C4-2B (cell line): ENCODE measurements at regions not wholly inside any gene's neighbourhood (a gene's known extent, or its start where the extent isn't known, plus 50 kb on each side); places are given as distances from the start of the nearest gene placed in this dataset.

Experiments
- H3K27ac ChIP-seq: fragments of 450-650 bp; 2 replicates; pipeline ENCODE4 v1.5.1; 2017
- CTCF ChIP-seq: fragments of 450-650 bp; conservative IDR thresholded peaks from 2 replicates; pipeline ENCODE4 v1.5.1; 2017; ENCODE audit warnings: mild to moderate bottlenecking
- ZFX ChIP-seq: fragments of 450-650 bp; IDR thresholded peaks from 2 replicates; pipeline ENCODE4 v1.6.1; 2017

GRCh38 chr1:43077273-43077672 is 94.8 kb downstream of the EBNA1BP2 start:
- no peak overlapping the region for H3K27ac ChIP-seq
- no peak for TF ChIP-seq CTCF

GRCh38 chr1:43074709-43075108 is 97.4 kb downstream of the EBNA1BP2 start:
- TF ChIP-seq ZFX (no peak), CTCF (no peak)
- H3K27ac ChIP-seq, result no peak overlapping the region

- TF ChIP-seq ZFX (no peak), CTCF (peak; percentile 14; the same call in 1 of the 2 replicates)
- H3K27ac ChIP-seq, result no peak overlapping the region
Observed at GRCh38 chr1:43074244-43074643, 97.8 kb downstream of the EBNA1BP2 start.

- no peak overlapping the region for H3K27ac ChIP-seq
- TF ChIP-seq CTCF (peak; percentile 85), ZFX (no peak)
Observed at GRCh38 chr1:43073490-43074230, 98.4 kb downstream of the EBNA1BP2 start.

- H3K27ac ChIP-seq, result no peak overlapping the region
- TF ChIP-seq ZFX (no peak), CTCF (no peak)
Observed at GRCh38 chr1:43072314-43072713, 99.8 kb downstream of the EBNA1BP2 start.

- no peak for TF ChIP-seq CTCF
- TF ChIP-seq ZFX, result no peak
- no peak overlapping the region for H3K27ac ChIP-seq
Observed at GRCh38 chr1:43071241-43071640, 100.8 kb downstream of the EBNA1BP2 start.

GRCh38 chr1:43069461-43070050 is 102.5 kb downstream of the EBNA1BP2 start:
- TF ChIP-seq CTCF (no peak), ZFX (no peak)
- H3K27ac ChIP-seq, result no peak overlapping the region
